Karpas-422 (cell line): ENCODE measurements at regions not wholly inside any gene's neighbourhood (a gene's known extent, or its start where the extent isn't known, plus 50 kb on each side); places are given as distances from the start of the nearest gene placed in this dataset.

Experiments used
- DNase-seq: peaks from one replicate; pipeline ENCODE4 v3.0.0-alpha.2; 2015
- H2AFZ ChIP-seq: fragments of 200-600 bp; sonication (generic); 2 replicates; pipeline ENCODE4 v1.6.1; 2014; ENCODE audit warnings: antibody characterized with exemption, low read length, mixed read lengths
- H3K27ac ChIP-seq: fragments of 200-600 bp; sonication (generic); 2 replicates; pipeline ENCODE4 v1.5.1; 2014; ENCODE audit warnings: mild to moderate bottlenecking, low read length, moderate library complexity
- H3K27me3 ChIP-seq: fragments of 200-600 bp; sonication (generic); 2 replicates; pipeline ENCODE4 v1.6.1; 2014; ENCODE audit warnings: low read length, mixed read lengths
- H3K36me3 ChIP-seq: fragments of 200-600 bp; sonication (generic); 2 replicates; pipeline ENCODE4 v1.6.1; 2014; ENCODE audit warnings: low read length, mixed read lengths; ENCODE audit not compliant: insufficient read depth
- H3K4me1 ChIP-seq: fragments of 200-600 bp; sonication (generic); 2 replicates; pipeline ENCODE4 v1.6.1; 2014; ENCODE audit warnings: mild to moderate bottlenecking, low read length, mixed read lengths
- H3K4me2 ChIP-seq: fragments of 200-600 bp; sonication (generic); 2 replicates; pipeline ENCODE4 v1.6.1; 2014; ENCODE audit warnings: low read length, low read depth, mild to moderate bottlenecking; ENCODE audit not compliant: poor library complexity, severe bottlenecking
- H3K4me3 ChIP-seq: fragments of 200-600 bp; sonication (generic); 2 replicates; pipeline ENCODE4 v1.5.1; 2014; ENCODE audit warnings: mild to moderate bottlenecking, antibody characterized with exemption, low read length, mixed read lengths
- H3K79me2 ChIP-seq: fragments of 200-600 bp; sonication (generic); 2 replicates; pipeline ENCODE4 v1.6.1; 2014; ENCODE audit warnings: mild to moderate bottlenecking, low read length, mixed read lengths
- H3K9ac ChIP-seq: fragments of 200-600 bp; sonication (generic); 2 replicates; pipeline ENCODE4 v1.6.0; 2014; ENCODE audit warnings: low read length
- H3K9me2 ChIP-seq: fragments of 200-600 bp; sonication (generic), shearing (Covaris generic); replicated peaks from 2 replicates; pipeline ENCODE4 v1.6.0; 2014; ENCODE audit warnings: mild to moderate bottlenecking, low read length, moderate library complexity; ENCODE audit not compliant: insufficient read depth
- H3K9me3 ChIP-seq: fragments of 300-700, 200-600 bp; sonication (generic); 2 replicates; pipeline ENCODE4 v1.6.1; 2014; ENCODE audit warnings: low read length, mixed read lengths
- H4K20me1 ChIP-seq: fragments of 200-600 bp; sonication (generic); 2 replicates; pipeline ENCODE4 v1.6.1; 2014; ENCODE audit warnings: mild to moderate bottlenecking, antibody characterized with exemption, low read length, low read depth; ENCODE audit not compliant: insufficient read depth

- no peak for DNase-seq
- Histone ChIP-seq H4K20me1 (no peaks in the 10 kb centered on the region), H3K36me3 (no peaks in the 10 kb centered on the region), H3K4me1 (no peaks in the 10 kb centered on the region), H3K9me3 (no peaks in the 10 kb centered on the region), H2AFZ (no peak overlapping the region), H3K9me2 (no peaks in the 10 kb centered on the region), H3K9ac (no peak overlapping the region), H3K4me2 (no peak overlapping the region), H3K4me3 (no peak overlapping the region), H3K27me3 (no peaks in the 10 kb centered on the region), H3K79me2 (no peaks in the 10 kb centered on the region), H3K27ac (no peak overlapping the region)
Measured at GRCh38 chr10:90403211-90404000, 454.4 kb downstream of the HTR7 start.

GRCh38 chr10:90407131-90407530 is 450.7 kb downstream of the HTR7 start:
- H3K9ac ChIP-seq = no peak overlapping the region
- DNase-seq = no peak
- H3K79me2 ChIP-seq = no peaks in the 10 kb centered on the region
- no peaks in the 10 kb centered on the region for H4K20me1 ChIP-seq
- H3K4me2 ChIP-seq = no peak overlapping the region
- no peaks in the 10 kb centered on the region for H3K9me2 ChIP-seq
- no peaks in the 10 kb centered on the region for H3K4me1 ChIP-seq
- no peak overlapping the region for H3K27ac ChIP-seq
- H3K9me3 ChIP-seq = no peaks in the 10 kb centered on the region
- H2AFZ ChIP-seq = no peak overlapping the region
- H3K36me3 ChIP-seq = no peaks in the 10 kb centered on the region
- no peak overlapping the region for H3K4me3 ChIP-seq
- H3K27me3 ChIP-seq = no peaks in the 10 kb centered on the region

GRCh38 chr10:90407851-90408250 is 450.0 kb downstream of the HTR7 start:
- Histone ChIP-seq H3K27me3 (no peaks in the 10 kb centered on the region), H3K9ac (no peak overlapping the region), H3K36me3 (no peaks in the 10 kb centered on the region), H3K79me2 (no peaks in the 10 kb centered on the region), H3K27ac (no peak overlapping the region), H3K4me1 (no peaks in the 10 kb centered on the region), H2AFZ (no peak overlapping the region), H4K20me1 (no peaks in the 10 kb centered on the region), H3K4me2 (no peak overlapping the region), H3K9me2 (no peaks in the 10 kb centered on the region), H3K9me3 (no peaks in the 10 kb centered on the region), H3K4me3 (no peak overlapping the region)
- no peak for DNase-seq

- H3K4me2 ChIP-seq = no peak overlapping the region
- DNase-seq = no peak
- no peaks in the 10 kb centered on the region for H3K9me2 ChIP-seq
- no peak overlapping the region for H3K9ac ChIP-seq
- H3K4me3 ChIP-seq = no peak overlapping the region
- H3K27ac ChIP-seq = no peak overlapping the region
- H2AFZ ChIP-seq = no peak overlapping the region
- no peaks in the 10 kb centered on the region for H3K36me3 ChIP-seq
- no peaks in the 10 kb centered on the region for H3K79me2 ChIP-seq
- no peaks in the 10 kb centered on the region for H3K27me3 ChIP-seq
- no peaks in the 10 kb centered on the region for H3K4me1 ChIP-seq
- no peaks in the 10 kb centered on the region for H4K20me1 ChIP-seq
- H3K9me3 ChIP-seq = no peaks in the 10 kb centered on the region
Measured at GRCh38 chr10:90412582-90412981, 445.3 kb downstream of the HTR7 start.

- Histone ChIP-seq H3K36me3 (no peaks in the 10 kb centered on the region), H2AFZ (no peak overlapping the region), H3K79me2 (no peaks in the 10 kb centered on the region), H3K27ac (no peak overlapping the region), H3K27me3 (no peaks in the 10 kb centered on the region), H3K9ac (no peak overlapping the region), H3K4me3 (no peak overlapping the region), H3K4me1 (no peaks in the 10 kb centered on the region), H3K4me2 (no peak overlapping the region), H3K9me3 (no peaks in the 10 kb centered on the region), H4K20me1 (no peaks in the 10 kb centered on the region), H3K9me2 (no peaks in the 10 kb centered on the region)
- DNase-seq = no peak
Measured at GRCh38 chr10:90413196-90413595, 444.6 kb downstream of the HTR7 start.

GRCh38 chr10:90414926-90415325 is 442.9 kb downstream of the HTR7 start:
- no peak overlapping the region for H2AFZ ChIP-seq
- H3K4me2 ChIP-seq = no peak overlapping the region
- H3K9me3 ChIP-seq = no peaks in the 10 kb centered on the region
- no peaks in the 10 kb centered on the region for H3K79me2 ChIP-seq
- no peaks in the 10 kb centered on the region for H3K9me2 ChIP-seq
- no peaks in the 10 kb centered on the region for H4K20me1 ChIP-seq
- no peaks in the 10 kb centered on the region for H3K36me3 ChIP-seq
- no peak for DNase-seq
- H3K27ac ChIP-seq = no peak overlapping the region
- H3K27me3 ChIP-seq = no peaks in the 10 kb centered on the region
- no peak overlapping the region for H3K4me3 ChIP-seq
- no peak overlapping the region for H3K9ac ChIP-seq
- no peaks in the 10 kb centered on the region for H3K4me1 ChIP-seq

GRCh38 chr10:90417029-90417428 is 440.8 kb downstream of the HTR7 start:
- no peaks in the 10 kb centered on the region for H3K4me1 ChIP-seq
- no peaks in the 10 kb centered on the region for H3K27me3 ChIP-seq
- H3K4me3 ChIP-seq = no peak overlapping the region
- no peaks in the 10 kb centered on the region for H3K9me3 ChIP-seq
- H3K36me3 ChIP-seq = no peaks in the 10 kb centered on the region
- H3K79me2 ChIP-seq = no peaks in the 10 kb centered on the region
- no peak overlapping the region for H3K27ac ChIP-seq
- H4K20me1 ChIP-seq = no peaks in the 10 kb centered on the region
- H2AFZ ChIP-seq = no peak overlapping the region
- DNase-seq = no peak
- H3K9me2 ChIP-seq = no peaks in the 10 kb centered on the region
- H3K4me2 ChIP-seq = no peak overlapping the region
- no peak overlapping the region for H3K9ac ChIP-seq

GRCh38 chr10:90417476-90418210 is 440.2 kb downstream of the HTR7 start:
- Histone ChIP-seq H2AFZ (no peak overlapping the region), H3K9ac (no peak overlapping the region), H3K4me2 (no peak overlapping the region)

More at GRCh38 chr10:90417476-90418210, 440.2 kb downstream of the HTR7 start:
- no peaks in the 10 kb centered on the region for H3K27me3 ChIP-seq
- H3K79me2 ChIP-seq = no peaks in the 10 kb centered on the region
- H3K9me2 ChIP-seq = no peaks in the 10 kb centered on the region
- no peaks in the 10 kb centered on the region for H3K9me3 ChIP-seq
- no peaks in the 10 kb centered on the region for H3K4me1 ChIP-seq
- no peaks in the 10 kb centered on the region for H4K20me1 ChIP-seq
- no peak overlapping the region for H3K27ac ChIP-seq
- no peak for DNase-seq
- H3K4me3 ChIP-seq = no peak overlapping the region
- H3K36me3 ChIP-seq = no peaks in the 10 kb centered on the region
